ENCODE measurements at regions not wholly inside any gene's neighbourhood (a gene's known extent, or its start where the extent isn't known, plus 50 kb on each side); places are given as distances from the start of the nearest gene placed in this dataset.
A peak's percentile ranks its signal among the peaks of the same experiment; 100 is the strongest.

DNA sequence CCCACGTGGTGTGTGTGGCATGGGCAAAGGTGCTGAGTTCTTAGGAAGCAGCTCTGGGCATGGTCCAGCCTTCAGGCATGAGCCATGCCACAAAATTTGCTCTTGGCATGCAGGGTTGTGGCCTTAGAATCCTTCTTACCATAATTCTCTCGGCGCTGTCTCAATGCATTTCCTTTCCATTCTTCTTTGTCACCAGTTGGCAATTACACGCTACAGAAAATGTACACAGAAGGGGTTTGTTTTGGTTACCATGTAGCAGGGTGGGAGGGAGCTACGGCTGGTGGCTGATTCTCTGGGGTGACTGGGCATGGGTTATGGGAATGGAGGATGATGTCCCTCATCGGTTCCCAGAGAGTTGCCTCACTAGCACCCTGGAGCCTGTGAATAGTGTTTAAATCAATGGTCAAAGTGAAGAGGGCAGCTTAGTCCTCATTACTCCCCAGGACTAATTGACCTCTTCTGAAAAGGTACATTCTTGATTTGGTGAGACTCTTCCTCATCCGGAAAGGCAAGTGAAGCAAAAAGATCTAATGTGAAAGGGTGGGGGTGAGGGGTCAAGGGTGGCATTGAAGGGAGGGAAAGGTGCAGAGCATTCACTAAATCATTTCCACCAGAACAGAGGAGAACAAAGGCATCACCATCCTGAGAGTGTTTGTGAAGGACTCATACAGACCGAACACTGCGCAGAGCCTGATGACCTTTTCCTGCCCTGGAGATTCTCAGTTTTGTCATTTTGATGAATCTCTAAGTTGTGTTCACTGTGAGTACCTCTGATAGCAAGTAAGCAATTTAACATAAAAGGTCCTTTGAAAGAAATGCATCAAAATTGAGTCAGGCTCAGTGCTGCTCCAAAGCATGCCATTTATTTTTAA lies 199.8 kb upstream of the SFRP2 start:
- DNase-seq (ENCODE audit: low read depth): peak; percentile 18

DNA sequence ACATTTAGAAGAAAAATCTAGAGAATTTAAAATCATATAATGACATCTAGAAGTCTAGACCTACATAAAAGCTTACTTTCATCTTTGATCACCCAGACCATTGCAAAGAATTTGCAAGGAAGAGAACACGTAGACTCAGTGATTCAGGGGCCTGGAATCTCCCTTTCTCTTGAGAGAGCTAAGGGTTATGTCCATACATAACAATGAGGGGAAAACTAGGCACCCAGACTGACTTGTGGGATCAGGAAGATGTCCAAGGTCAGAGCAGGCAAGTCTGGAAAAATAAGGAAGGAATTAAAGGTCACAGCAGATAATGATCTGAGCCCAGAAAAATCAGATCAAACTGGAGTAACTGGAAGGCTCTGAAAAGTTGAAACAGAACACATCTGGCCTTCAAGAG lies 198.4 kb upstream of the SFRP2 start:
- peak; percentile 67 for DNase-seq (ENCODE audit: low read depth)

DNA sequence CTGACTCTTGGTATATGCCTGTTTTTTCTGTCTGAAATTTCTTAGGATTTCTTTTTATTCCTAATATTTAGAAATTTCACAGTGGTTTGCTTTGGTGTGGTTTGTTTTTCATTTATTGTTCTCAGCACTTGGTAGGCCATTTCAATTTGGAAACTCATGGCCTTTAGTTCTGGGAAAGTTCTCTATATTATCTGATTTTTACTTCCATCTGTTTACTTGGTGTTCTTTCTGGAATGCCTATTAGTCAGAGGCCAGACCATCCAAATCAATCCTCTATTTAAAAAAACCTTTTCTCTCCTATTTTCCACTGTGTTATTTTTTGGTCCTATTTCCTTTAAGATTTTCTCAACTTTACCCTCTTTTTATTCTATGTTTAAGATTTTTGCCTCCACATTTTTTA lies 188.1 kb upstream of the SFRP2 start:
- no peak for DNase-seq (ENCODE audit: low read depth)

DNA sequence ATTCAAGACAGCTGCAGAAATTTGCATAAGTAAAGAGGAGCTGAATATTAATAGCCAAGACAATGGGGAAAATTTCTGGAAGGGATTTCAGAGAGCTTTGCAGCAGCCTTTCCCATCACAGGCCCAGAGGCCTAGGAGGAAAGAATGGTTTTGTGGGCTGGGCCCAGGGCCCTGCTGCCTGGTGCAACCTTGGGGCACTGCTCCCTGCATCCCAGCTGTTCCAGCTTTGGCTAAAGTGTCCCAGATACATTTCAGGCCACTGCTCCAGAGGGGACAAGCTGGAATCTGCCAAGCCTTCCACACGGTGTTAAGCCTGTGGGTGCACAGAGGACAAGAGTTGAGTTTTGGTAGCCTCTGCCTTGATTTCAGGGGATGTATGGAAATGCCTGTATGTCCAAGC lies 185.6 kb upstream of the SFRP2 start:
- DNase-seq (ENCODE audit: low read depth): no peak

DNA sequence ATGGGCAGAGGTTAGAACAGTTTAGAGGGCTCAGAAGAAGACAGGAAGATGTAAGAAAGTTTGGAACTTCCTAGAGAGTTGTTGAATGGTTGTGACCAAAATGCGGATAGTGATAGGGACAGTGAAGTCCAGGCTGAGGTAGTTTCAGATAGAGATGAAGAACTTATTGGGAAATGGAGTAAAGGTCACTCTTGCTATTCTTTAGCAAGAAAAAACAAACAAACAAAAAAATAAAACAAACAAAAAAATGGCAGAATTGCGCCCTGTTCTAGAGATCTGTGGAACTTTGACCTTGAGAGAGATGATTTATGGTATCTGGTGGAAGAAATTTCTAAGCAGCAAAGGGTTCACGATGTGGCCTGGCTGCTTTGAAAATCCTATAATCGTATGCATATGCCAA lies 185.1 kb upstream of the SFRP2 start:
- no peak for DNase-seq (ENCODE audit: low read depth)

DNA sequence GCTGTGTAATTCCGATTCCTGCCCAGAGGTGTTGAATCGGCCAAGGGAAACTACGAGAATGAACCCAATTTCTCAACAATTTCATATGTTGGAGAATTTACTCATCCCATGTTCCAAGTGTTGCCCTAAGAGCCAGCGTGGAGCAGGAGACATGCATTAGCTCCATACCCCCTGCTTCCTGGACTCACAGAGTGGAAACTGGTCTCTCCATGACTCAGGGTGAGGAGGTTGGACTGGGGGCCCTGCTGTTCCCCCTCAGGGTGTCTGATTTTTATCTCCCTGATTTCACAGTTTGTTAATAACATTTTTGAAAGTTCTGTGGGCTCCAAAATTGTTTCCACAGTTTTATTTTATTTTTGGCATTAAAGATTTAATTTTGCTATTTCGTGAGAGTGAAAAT lies 183.0 kb upstream of the SFRP2 start:
- no peak for DNase-seq (ENCODE audit: low read depth)

DNA sequence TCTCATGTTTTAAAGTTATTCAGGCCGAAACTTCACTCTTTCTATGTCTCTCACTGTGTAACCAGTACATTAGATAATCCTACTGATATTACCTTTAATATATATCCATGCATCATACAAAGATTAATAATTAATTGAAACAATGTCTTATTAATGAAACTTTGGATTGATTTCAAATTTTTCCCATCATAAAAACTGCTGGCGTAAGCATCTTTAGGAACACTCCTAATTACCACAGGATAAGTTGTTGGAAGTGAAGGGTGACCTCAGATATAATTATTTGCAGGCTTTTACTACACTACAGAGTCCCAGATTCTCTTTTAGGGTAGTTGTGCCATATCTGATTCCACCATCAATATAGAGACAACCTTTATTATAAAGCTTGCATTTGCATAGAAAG lies 181.3 kb upstream of the SFRP2 start:
- DNase-seq (ENCODE audit: low read depth): no peak

DNA sequence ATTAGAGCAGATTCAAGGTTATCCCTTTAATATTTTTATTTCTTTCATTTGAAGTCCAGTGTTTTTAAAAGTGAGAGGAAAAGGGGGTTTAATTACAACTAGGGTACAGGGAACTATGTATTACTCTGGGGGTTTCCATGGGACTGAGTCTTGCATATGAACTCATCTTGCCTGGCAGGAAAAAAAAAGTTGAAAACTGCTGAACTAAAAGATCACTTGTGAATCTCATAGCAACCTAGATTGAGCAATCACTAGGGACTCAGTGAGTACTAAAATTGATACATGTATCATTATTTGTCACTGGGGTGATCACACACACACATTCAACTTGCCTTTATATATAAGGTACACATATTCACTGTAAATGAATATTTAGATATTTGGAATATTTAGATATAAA lies 180.7 kb upstream of the SFRP2 start:
- DNase-seq (ENCODE audit: low read depth): no peak

DNA sequence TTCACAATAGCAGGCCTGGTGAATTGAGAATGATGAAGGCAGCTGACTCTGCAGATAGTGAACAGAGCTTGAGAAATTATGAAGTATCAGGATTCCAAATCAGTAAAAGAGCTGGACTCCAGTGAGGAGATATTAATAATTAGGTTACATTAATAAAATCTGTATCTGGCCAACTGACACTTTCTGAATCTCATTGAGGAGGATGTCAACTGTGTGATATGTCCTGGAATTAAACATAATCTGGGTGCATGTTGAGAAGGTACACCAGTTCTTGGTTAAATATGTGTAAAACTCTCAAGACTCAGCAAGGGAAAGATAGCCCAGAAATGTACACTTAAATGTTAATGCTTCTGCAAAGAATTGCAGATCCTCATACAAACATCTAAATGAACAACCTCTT lies 177.8 kb upstream of the SFRP2 start:
- no peak for DNase-seq (ENCODE audit: low read depth)

DNA sequence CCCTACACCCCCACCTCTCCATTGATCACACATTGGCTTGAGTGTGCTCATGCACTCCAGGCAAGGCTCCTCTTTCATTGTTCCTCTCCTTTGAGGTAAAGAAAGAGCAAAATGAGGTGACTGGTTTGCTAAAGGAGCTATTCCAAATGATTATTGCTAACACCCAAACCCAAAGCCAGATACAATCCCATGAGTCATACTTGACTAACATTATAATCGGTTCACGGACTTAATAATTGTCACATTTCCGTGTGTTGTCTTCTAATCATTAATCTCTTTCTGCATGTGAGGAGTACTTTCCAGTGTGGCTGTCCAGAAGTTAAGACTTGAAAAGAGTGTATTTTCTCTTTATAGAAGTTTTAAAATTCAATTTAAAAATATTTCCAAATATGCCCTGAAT lies 174.3 kb upstream of the SFRP2 start:
- DNase-seq (ENCODE audit: low read depth): peak; percentile 81

DNA sequence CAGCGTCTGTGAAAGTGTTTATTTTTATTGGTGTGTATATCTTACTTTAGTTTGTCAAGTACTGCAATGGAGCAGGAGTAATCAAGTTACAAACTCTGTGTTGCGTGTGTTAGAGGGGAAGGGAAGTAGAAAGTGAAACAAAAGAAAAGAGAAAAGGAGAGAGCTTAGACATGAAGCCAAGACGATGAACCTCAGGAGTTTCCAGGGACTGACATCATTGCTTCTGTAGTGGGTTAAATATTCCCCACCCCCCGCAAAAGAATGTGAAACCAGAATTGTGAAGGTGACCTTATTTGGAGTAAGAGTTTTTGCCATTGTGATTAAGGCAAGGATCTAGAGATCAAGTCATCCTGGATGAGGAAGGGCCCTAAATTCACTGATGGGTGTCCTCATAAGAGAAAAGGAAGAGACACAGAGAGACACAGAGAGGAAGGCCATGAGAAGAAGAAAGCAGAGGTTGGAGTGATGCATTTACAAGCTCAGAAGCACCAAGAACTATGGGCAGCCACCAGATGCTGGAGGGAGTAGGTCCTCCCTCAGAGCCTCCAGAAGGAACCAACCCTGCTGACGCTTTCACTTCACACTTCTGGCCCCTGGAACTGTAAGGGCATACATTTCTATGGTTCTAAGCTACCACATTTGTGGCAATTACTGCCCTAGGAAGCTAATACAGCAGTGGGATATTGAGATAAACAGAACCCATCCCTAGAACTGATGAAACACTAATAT lies 173.6 kb upstream of the SFRP2 start:
- no peak for DNase-seq (ENCODE audit: low read depth)

DNA sequence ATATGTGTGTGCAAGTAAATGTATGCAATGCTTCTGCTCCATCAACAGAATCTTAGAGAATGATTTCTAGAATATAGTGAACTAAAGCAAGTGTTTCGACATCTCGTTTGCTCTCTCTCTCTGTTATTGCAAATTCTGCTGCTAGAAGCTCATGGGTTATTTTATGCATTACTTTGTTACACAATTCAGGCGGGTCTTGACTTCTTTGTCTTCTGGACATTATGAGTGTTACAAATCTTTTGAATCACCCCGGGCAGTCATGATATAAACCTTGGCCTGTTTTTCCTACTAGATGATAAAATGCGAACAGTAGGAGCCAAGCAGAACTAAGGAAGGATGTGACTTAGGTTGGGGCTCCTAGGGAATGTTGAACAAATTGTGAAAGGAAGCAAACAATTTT lies 166.4 kb upstream of the SFRP2 start:
- DNase-seq (ENCODE audit: low read depth): peak; percentile 63

DNA sequence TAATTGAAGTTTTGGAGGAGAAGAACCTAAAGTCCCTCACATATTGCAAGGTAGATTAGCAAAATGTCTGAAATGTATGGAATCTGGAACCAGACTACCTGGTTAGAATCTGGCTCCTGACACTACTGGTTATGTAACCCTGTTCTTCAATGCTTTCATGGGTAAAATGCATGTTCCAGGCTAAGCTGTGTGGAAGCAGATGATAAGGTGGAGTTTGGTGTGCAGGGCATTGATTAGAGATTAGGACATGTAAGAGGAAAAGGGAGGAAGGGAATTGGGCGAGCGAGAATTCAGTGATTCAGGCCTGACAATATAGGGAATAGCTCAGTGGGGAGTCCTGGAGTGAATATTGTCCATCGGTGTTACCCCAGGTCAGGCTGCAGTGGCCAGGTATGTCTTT lies 165.8 kb upstream of the SFRP2 start:
- no peak for DNase-seq (ENCODE audit: low read depth)

DNA sequence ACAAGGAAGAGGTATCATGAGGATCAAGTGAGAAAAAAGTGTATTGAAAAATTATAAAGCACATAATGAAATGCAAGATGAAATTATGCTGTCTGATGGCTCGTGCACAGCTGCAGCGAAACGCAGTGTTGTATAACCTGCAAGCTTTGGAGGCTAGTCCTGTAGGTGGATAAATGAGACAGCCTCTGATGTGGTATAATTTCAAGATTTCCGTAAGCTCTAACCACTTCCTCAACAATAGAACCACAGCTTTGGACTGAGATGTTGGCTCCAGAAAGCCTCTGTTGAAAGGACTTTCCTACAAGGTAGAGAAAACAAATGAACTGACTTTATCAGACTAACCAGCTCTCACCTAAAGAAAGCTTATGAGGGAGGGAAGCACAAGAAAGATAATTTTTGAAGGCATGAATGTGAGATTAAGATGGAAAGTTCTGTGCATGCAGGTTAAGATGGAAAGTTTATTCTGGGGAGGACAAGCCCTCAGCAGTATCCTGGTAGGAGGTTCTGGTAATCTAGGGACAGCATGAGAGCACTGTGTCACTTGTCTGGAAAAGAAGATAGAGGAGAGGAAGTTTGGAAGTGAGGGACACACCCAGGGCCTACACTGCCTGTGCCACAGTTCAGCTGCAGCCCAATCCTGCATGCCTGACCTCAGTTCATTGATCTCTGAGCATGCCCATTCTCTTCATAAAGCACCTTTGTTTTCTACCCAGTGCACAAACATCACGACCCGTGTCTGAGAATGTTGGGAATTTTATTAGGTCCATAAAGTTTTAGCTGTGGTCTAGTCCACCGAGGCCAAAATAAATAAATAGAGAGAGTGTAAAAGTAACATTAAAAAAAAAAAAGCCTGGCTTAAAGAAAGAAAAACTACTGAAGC lies 161.5 kb upstream of the SFRP2 start:
- DNase-seq (ENCODE audit: low read depth): peak; percentile 91

DNA sequence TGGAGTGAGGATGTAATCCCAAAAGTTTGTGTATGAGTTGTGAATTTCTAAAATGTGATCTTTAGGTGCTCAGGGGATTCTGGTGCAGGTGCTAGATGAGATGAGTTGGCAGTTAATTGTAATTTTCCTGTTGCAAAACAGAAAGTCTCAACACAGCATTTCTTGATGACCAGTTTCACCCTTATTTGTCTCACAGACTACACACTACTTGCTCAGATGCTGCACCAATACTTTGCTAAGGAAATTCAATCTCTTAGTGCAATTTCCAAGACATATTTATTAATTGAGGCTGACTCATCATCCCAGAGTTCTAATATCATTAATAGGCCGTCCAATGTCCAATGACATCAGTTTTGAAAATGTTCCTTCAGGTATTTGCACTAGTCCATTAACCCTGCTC lies 159.2 kb upstream of the SFRP2 start:
- no peak for DNase-seq (ENCODE audit: low read depth)

DNA sequence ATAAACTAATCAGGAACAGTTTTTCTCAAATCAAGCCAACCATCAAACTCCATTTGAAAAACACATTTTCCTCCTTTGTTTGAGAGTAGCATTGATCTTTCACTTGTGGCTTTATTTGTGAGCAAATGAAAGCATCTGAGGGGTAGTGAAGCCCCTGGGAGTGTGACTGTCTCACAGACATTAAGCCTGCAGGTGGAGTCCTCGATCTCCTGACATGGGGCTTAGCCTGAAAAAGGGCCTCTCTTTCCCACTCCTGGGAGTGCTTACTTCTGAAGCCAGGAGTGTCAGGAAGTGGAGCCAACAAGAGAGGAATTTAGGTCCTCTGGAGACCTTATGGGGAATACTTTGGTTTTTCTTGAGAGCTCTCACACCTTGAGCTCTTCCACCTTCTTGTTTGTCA lies 158.2 kb upstream of the SFRP2 start:
- no peak for DNase-seq (ENCODE audit: low read depth)

DNA sequence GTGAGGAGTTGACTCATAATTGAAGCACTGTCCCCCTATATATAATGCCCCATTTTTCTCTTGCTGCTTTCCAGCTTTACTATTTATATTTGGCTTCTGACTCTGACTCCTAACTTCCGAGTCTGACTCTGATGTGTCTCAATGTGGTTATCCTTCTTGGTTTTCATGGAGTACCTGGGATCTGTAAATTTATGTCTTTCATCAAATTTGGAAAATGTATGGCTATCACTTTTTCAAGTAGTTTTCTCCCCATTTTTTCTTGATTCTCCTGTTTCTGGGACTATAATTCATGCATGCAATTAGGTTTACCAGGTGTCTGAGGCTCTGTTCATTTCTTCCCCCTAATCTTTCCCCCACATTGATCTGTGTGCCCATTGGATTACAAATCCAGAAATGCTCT lies 156.8 kb upstream of the SFRP2 start:
- no peak for DNase-seq (ENCODE audit: low read depth)

DNA sequence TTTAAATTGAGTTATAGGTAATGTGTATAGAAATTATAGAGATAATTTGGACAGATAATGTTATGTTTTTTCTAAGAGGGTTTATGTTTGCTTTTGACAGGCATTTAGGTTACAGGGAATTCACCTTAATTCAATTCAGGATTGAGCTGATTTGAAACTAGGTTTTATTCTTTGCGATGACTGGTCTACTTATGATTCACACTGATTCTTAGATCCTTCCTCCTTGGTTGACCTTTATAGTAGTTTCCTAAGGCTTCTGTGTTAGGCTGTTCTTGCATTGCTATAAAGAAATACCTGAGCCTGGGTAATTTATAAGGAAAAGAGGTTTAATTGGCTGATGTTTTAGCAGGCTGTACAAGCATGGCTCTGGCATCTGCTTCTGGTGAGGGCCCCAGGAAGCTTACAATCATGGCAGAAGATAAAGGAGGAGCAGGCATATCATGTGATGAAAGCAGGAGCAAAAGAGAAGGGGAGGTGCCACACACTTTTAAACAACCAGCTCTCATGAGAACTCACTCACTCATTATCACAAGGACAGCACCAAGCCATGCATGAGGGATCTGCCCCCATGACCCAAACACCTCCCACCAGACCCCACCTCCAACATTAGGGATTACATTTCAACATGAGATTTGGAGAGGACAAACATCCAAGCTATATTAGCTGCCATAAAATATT lies 155.0 kb upstream of the SFRP2 start:
- peak; percentile 40 for DNase-seq (ENCODE audit: low read depth)

DNA sequence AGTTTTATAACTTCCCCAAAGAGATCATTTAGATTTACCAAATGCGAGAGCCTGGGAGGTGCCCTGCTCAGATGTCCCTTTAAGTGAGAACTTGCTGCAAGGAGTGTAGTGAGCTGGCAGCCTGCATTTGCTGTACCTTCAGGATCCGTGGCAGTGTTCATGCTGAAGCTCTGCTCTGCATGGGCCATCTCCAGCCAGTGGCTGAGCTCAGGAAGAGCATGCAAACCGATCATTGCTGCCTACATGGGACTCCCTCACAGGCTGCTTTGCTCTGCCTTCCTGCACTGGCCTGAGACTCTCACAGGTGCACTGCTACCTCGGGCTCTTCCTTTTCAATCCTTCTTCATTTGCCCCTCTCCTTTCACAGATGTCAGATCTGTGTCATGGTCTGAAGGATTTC lies 152.0 kb upstream of the SFRP2 start:
- DNase-seq (ENCODE audit: low read depth): no peak

DNA sequence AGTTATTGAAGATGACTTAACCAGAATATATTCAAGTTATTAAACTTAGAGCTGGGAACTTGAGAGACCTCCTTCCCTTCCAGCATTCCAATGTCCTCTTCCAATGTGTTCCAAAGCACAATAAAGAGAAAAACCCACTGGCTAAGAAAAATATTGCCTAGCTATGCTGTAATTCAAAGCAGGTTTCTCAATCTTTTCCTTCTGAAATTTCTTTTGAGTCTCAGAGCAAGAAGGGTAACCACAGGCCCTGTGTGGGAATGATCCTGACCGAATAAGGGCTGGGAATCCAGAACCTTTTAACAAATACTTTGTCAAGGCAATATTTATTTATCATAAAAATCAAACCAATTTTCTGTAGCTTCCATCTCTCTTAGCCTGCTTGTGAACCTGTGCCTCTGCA lies 150.7 kb upstream of the SFRP2 start:
- DNase-seq (ENCODE audit: low read depth): no peak

DNA sequence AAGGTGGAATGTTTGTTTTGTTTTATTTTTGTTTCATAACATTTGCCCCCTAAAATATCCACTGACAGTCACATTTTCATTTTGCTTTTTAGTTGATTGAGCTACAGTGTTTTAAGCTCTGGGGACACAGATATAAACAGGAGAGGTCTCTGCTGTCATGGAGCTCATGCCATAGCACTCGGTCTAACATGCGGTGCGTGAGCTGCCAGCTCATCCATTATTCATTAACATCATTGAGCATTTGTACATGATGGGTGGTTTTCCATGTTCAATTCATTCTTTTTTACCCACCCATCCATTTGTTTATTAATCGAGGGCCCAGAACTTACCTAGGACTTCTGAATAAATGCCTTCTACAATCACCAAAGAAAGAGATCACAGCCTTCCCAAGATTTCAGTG lies 150.1 kb upstream of the SFRP2 start:
- no peak for DNase-seq (ENCODE audit: low read depth)

DNA sequence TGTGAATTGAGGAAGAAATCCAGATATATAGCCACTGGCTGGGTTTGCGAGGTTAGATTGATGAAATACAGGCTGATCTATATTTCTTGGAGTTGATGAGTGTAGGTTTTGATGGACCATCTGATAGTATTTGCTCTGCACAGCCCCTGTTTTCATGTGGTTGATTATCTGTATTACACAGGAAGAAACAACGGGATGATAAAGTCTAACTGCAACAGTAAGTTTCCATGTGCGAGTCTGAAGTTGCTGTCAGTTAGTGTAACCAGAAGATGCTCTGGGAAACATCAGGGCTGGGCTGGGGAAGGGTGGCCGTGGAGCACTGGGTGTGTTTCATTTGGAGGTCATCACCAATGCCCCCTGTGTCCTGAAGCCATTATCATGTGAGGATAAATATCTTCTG lies 148.4 kb upstream of the SFRP2 start:
- no peak for DNase-seq (ENCODE audit: low read depth)

Data from renal cortical epithelial cell (primary cell).